HG03159 (cell line): ENCODE measurements at regions not wholly inside any gene's neighbourhood (a gene's known extent, or its start where the extent isn't known, plus 50 kb on each side); places are given as distances from the start of the nearest gene placed in this dataset.

ENCODE experiments used
- ATAC-seq: cut with Tn5 transposase; IDR thresholded peaks from one replicate; pipeline ENCODE4 v1.9.1; 2021; ENCODE audit warnings: mild to moderate bottlenecking, moderate library complexity; ENCODE audit not compliant: unreplicated experiment

DNA sequence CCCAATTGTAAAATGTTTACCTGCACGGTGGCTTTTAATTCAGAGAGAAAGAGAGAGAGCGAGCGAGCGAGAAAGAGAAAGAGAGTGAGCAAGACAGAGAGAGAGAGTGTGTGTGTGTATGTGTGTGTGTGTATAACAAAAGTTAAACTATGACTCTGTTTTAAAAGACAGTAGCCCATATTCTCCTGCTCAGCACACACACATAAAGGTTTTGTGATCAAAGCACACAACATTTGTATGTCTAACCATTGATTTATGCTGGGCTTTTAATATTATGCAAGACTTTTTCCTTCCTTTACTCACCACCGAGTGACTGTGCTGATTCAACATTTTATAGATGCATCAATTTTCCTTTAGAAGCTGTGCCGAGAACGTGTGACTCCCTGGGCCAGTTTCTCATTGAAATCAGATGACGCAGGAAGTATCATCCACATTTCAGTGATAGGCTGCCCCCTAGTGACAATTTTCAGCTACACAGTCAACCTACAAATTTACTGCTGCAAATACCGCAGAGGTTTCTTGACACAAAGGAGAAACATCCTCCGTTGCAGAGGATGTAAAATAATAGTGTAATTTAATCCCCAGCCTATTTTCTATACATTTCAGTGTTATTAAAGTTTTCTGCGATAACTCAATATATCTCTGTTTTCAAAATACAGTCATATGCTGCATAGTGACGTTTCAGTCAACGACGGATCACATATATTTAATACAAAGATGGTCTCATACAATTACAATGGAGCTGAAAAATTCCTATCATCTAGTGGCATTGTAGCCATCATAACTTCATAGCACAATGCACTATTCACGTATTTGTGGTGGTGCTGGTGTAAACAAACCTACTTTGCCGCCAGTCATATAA lies 165.9 kb upstream of the TANK start:
- peak; percentile 93 for ATAC-seq

DNA sequence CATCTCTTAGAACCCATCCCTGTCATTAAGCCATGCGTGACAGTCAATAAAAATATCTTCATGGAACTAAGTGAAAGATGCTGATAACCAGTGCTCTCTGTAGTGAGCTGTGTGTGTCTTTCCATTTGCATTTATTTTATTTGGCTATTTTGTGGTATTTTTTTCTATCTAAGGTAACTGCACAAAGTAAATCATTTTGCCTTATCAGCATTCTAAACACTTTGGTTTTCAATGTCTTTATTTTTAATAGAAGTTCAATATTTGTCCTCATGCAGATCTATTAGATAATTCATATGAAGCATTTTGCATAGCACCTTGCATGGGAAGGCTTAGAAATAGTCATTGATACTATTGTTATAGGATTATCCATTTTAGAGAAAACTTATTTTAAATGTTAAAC lies 163.6 kb upstream of the TANK start:
- ATAC-seq, result no peak

DNA sequence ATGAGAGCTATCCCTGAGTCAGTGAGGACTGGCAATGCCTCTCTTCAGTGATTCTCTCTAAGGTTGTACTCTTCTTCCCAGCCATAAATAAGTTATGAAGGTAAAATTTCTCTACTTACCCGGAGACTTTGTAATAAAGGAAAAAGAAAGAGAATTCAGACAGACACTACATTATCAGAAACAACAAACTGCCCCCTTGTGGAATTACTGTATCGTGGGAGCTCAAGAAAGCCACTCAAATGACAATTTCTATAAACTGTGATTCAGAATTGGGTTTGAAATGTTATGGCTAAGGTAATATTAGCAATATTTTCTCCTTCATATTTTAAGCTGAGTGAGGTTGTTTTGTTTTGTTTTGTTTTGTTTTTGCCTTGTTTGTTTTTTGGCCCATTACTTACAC lies 155.8 kb upstream of the TANK start:
- ATAC-seq, result no peak

DNA sequence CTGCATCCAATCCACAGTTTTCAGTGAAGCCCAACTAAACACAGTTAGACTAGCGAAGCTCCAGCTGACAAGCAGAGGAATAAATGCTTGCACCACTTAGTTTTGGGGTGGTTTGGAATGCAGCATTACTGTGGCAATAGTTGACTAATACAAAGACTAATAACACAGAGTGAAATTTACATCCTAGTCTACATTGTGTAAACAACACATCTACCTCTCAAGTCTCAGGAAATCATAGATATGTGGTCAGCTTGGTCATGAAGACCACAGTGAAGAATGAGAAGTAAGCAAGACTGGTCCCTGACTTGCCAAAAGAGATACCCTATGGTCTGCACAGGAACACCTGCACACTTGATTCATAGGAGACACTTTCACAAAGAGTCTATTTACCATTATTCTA lies 155.1 kb upstream of the TANK start:
- ATAC-seq, result no peak

DNA sequence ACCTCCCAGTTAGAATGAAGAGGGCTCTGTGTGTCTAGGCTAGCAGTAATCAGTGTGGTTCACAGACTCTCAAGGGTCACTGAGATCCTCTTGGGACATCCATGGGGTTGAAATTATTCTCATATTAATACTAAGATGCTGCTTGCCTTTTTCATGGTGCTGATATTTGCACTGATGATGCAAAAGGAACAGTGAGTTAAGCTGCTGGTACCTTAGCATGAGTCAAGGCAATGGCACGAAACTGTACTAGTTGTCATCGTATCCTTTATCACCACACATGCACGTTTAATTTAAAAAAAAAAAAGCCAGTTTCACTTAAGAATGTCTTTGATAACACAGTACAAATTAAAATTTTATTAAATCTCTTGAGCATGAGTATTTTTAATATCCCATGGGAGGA lies 151.9 kb upstream of the TANK start:
- no peak for ATAC-seq

DNA sequence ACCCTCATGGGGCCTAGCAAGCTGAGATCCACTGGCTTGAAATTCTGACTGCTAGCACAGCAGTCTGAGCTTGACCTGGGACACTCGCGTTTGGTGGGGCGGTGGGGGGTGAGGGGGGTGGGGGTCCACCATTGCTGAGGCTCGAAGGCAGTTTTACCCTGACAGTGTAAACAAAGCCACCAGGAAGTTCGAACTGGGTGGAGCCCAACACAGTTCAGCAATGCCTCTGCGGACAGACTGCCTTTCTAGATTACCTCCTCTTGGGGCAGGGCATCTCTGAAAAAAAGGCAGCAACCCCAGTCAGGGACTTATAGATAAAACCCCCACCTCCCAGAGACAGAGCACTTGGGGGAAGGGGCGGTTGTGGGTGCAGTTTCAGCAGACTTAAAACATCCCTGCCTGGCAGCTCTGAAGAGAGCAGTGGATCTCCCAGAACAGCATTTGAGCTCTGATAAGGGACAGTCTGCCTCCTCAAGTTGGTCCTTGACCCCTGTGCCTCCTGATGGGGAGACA lies 149.7 kb upstream of the TANK start:
- no peak for ATAC-seq

DNA sequence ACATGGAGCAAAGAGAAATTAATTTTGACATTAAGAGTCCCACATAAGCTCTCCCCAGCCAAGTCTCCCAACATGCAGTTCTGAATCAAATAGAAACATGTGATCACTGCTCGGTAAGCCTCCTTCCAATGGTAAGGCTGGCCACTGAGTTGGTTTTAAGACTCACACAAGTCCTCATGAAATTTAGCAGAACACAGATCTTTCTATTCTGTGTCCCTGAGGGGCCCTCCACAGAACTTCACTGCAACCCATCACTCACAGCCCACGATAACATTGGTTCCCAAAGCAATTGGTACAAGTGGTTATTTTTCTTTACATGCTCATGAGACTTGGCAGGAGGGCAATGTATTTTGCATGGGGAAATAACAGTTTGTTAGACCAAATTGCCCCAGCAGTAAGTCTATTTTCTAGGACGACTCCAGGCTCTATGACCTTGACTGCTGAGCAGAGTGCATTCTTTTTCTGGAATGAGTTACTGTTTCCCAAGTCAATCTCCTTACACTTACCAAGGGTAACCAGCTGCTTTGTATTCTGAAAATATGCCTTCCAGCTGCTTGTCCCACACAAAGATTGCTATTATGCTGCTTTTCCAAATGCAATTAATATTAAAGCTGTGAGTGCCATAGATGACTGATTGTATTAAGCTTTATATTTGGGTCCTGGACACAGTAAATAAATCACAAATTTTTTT lies 142.3 kb upstream of the TANK start:
- ATAC-seq, result no peak

DNA sequence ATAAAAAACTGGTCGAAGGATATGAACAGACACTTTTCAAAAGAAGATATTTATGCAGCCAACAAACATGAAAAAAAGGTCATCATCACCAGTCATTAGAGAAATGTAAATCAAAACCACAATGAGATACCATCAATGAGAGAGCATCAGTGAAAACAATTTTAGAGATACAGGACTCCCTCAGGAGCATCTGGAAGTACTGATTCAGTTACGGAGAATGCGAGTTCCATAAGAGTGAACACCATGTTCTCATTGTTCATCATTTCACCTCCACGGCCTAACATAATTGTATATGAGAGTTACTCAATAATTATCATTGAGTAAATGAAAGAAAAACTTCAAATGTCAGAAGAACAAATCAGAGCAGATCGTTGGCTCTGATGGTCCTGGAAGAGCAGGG lies 140.9 kb upstream of the TANK start:
- ATAC-seq, result no peak

DNA sequence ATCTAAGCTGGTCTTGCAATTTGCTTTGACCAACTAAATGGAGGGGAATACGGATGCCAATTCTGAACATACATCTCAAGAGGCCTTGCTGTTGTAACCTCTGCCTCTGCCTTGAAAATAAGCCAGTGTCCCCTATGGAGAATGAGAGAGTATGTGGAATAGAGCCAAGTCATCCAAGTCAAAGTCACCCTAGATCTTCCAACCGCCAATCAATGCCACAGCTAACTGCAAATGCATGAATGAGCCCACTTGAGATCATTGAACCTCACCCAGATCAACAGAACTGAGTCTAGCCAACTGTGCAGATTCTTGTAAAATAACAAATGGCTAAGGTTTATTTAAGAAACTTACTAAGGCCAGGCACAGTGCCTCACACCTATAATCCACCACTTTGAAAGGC lies 139.8 kb upstream of the TANK start:
- no peak for ATAC-seq

DNA sequence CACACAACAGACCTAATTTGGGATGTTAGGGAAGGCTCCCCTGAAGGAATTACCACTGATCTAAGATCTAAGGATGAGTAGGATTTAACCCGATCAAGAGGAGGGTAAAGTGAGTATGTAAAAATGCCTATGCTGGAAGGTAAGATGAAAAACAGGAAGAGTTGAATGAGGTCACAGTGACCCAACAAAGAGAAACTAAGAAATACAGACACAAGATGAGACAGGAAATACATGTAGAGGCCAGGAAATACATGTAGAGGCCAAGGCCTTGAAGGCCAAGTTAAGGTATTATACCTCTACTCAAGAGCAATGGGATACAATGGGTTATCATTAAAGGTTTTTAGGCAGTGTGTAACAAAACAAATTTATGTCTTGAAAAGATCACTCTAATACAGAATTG lies 131.6 kb upstream of the TANK start:
- no peak for ATAC-seq

DNA sequence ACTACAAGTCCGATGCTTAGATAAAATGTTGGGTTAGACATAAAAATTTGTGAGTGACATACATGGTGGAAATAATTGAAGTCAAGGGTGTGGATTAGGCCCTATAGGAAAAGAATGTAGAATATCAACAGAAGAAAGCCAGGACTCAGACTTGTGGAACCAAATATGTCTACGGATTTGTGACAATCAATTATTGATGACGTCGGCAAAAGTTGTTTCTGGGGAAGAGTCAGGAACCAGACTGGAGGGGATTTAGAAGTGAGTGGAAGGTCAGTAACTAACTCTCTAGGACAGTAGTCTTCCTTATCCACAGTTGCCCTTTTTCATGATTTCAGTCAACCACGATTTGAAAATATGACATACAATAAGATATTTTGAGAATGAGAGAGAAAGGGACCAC lies 130.9 kb upstream of the TANK start:
- no peak for ATAC-seq

DNA sequence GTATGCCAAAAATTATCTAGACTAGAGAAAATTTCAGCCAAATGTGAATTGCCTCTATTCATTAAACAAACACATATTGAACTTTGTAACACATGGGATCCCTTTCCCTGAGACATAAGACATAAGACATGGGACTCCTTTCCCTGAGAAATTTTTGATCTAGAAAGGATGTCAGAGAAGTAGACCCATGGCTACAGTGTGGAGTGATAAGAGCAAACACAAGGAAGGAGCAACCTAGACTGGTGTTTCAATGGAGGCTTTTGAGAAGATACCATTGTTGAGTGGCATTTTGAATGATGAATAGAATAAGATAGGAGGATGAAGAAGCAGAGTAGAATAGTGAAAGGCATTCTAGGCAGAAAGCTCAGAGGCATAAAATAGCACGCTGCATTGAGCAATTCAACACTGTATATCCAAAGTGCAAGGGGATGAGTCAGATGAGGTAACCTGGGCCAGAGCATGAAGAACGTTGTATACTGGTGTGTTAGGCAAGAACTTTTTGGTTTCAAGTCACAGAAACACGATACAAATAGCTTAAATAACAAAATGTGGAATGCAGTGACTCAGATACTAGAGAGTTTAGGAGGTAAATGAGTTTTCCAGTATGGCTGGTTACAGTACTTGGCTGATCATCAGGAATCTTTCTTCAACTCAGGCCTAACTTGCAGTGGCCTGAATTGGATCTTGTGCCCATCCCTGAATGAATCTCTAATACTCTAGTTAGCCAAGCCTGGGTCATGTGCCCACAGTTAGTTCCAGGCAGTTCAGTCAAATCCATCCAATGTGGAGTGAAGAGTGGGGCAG lies 129.8 kb upstream of the TANK start:
- ATAC-seq, result no peak

DNA sequence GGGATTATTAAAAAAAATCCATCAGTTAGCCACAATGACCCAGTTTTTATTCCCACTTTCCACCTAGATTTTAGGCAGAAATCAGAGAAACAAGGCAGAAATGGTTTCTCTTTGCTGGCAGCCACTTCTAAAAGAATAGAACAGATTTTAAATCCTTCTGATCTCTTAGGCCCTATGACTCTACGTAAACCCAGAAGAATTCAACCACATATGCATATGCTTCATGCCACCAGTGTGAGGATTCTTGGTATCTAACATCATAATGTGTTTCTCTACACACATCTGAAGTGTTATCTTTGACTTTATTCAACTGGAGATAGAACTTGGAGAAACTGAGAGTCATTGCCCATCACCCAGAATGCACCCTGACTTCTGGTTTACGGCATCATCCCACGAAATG lies 128.7 kb upstream of the TANK start:
- ATAC-seq, result no peak

DNA sequence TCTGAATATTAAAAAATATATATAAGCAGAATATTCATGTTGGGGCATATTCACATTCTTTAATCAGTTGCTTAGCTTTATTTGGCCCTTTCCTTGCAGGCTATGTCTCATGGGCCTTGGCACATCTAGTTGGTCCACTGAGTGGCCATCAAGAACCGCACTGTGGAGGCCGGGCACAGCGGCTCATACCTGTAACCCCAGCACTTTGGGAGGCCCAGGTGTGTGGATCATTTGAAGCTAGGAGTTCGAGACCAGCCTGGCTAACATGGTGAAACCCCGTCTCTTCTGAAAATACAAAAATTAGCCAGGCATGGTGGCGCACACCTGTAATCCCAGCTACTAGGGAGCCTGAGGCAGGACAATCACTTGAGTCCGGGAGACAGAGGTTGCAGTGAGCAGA lies 127.6 kb upstream of the TANK start:
- ATAC-seq, result no peak

DNA sequence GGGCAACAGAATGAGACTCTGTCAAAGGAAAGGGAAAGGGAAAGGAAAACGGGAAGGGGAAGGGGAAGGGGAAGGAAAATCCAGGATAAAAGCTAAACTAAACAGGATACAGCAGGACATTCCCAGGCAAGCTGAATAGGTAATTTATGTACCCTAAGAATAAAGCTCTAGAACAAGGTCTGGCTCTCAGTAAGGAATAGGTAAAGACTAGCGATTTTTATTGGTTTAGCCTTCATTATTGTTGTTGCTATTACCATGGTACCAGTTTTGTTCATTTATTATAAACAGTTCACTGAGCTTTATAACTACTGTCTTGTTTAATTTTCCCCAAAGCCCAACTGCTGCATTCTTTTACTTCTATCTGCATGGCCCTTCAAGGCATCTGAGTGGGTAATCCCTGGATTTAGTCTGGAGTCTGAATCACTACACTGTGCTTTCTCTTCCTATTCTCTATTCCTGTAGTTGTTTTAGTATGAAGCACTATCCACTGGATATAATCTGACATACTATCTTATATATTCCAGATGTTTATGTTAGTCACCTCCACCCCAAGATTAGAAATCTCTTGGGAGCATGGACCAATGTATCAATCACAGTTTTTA lies 127.1 kb upstream of the TANK start:
- no peak for ATAC-seq

DNA sequence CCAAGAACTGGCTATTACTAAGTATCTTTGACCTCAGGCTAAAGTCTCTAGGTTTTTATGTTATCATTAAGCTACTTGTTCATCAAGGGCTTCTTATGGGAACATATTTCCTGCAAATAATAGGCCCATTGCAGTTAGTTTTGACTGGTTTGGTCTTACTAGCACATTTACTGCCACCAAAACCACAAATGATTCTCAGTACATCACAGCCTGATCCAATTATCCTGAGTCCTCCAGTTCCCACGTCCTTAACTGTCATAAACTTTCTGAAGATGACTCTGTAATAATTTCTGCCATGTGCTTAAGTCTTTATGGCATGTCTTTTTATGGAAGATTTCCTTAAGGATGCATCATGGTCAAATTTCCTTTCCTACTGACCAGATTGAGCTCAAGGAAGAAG lies 123.3 kb upstream of the TANK start:
- ATAC-seq, result no peak

DNA sequence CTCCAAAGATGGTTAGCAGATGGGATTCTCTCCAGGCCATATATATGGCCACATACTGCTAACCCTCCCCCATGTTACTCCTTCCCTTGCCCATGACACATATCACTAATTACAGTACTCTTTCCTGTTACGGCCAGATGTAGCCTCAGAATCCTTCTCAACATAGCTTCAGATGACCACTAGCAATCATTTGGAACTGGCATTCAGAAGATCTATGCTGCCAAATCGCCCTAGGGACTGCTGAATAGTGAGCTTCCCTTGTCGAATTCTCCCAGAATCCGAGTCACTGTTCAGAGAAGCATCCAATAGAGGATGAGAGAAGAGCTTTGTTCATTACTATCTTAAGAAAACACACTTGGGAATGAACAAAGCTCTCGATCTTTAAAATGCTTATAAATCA lies 121.2 kb upstream of the TANK start:
- no peak for ATAC-seq

DNA sequence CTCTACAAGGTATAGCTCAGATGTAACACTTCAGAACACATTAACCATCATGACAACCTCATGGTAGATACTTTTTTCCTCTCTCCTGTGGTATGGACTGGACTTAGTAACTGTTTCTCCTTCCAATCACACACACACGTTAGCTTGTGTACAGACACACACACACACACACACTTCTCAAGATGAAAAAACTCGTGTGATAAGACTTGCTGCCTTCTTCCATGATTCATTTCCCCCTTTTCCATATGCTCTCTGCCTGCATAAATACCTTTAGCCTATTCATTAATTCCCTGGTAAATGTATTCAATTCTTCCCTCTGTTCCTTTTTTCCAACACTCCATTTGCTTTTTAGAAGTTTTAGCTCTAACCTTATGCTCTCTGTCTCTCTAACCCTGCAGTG lies 118.9 kb upstream of the TANK start:
- no peak for ATAC-seq

DNA sequence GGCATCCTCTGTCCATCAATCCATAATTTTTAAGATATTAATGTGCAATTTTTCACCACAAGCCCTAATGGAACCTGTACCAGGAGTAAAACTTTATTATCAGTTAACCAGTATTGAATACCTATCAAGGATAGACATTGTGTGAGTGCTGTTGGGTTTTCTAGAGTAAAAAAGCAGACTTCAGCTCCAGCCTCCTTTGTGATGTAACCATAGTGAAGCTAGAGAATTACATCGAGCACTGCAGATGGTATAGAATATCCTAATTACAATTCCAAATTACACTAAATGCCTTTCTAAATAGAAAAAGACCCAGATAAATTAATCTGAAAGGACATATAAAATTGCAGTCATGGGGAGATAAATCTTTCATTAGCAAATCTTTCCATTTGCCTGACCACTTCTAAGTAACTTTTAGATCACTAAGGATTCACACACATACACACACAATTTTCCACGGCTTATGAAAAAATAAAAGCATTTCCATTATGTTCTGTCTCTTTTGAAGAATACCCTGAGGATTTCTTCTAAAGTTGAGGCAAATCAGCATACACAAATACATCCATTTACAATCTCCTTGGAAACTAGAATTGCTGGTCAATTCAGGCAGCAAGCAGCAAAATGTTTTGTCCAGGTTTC lies 117.1 kb upstream of the TANK start:
- ATAC-seq, result no peak

DNA sequence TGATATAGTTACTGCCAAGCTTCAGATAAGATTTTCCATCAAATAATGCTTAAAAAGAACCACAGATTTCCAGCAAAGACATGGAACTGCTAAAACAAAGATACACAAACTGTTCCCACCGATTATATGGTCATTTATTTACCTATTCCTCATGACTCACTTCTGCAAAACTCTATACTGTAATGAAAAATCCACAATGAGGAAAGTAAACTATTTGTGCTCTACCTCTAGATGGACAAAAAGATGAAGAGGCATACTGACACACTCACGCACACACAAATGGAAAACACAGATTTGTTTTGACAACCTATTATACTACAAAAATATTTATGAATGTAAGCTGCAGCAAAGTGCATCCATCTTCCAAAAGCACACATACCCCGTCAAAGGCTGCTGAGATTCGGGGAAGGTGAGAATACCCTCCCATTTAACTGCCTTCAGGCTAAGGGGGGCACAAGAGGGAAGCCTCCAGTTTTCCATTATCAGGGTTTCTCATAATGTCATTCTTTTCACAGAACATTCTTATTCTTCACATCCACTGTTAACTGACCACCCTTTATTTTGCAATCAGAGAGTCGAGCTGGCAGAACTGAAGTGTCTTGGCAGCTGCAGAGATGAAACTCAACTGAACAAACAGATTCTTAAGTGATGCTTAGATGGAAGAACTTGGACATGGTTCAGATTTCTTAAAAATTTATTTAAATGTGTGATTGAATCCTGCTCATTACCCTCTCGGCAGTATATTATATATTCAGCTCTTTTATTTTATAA lies 115.9 kb upstream of the TANK start:
- no peak for ATAC-seq
